ENCODE measurements at regions not wholly inside any gene's neighbourhood (a gene's known extent, or its start where the extent isn't known, plus 50 kb on each side); places are given as distances from the start of the nearest gene placed in this dataset.

DNA sequence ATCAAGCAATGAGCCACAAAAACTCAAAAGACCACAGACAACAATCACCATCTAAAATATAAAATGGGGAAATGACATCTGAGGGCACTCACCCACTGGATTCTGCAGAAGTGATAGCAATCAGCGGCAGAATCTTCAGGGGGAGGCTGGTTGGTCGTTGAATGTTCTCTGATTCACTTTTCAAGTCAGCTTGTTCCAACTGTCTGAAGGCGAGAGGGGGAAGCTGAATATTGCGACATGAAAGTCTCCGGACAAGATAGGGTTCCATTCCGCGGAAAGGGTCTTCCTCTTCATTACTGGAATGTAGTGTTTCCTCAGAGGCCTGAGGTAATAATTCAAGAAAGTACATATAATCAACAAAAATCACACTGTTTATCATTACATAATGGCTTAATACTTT is 94.9 kb upstream of the PDE4D start:
- Histone ChIP-seq H3K4me1 (ENCODE audit: insufficient read depth, low read length) (peaks cover 3% of the 10 kb centered on the region), H3K9me3 (ENCODE audit: low read depth, low read length) (no peaks in the 10 kb centered on the region), H3K27me3 (ENCODE audit: insufficient read depth, low read length) (no peaks in the 10 kb centered on the region), H3K4me3 (ENCODE audit: low read length) (no peak overlapping the region)

GRCh38 chr5:59976342-59976741 is 82.8 kb upstream of the PDE4D start:
- Histone ChIP-seq H3K4me3 (ENCODE audit: low read length) (no peak overlapping the region), H3K4me1 (ENCODE audit: insufficient read depth, low read length) (no peaks in the 10 kb centered on the region), H3K27me3 (ENCODE audit: insufficient read depth, low read length) (no peaks in the 10 kb centered on the region), H3K9me3 (ENCODE audit: low read depth, low read length) (no peaks in the 10 kb centered on the region)

DNA sequence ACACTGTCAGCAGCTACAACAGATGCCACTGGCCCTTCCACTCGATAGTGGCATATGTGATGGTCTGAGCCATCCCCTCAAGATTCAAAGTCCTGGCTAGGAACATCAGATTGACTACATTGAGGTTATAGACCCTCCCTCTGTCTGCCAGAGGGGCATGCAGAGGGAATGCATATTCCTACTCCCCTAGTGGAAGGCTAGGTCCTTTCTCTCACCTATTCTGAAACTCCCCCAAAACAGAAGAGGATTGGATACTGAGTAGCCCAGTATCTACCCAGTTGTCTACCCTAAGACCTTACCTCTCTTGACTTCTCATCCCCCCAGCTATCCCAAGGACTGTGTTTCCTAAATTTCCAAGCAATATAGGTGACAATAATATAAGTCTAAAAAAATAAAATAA is 78.5 kb upstream of the PDE4D start:
- H3K27me3 ChIP-seq (ENCODE audit: insufficient read depth, low read length) = no peaks in the 10 kb centered on the region
- H3K4me1 ChIP-seq (ENCODE audit: insufficient read depth, low read length) = no peaks in the 10 kb centered on the region
- H3K4me3 ChIP-seq (ENCODE audit: low read length) = no peak overlapping the region
- H3K9me3 ChIP-seq (ENCODE audit: low read depth, low read length) = no peaks in the 10 kb centered on the region

- no peak overlapping the region for H3K4me3 ChIP-seq (ENCODE audit: low read length)
- H3K27me3 ChIP-seq (ENCODE audit: insufficient read depth, low read length) = no peaks in the 10 kb centered on the region
- H3K4me1 ChIP-seq (ENCODE audit: insufficient read depth, low read length) = no peaks in the 10 kb centered on the region
- no peaks in the 10 kb centered on the region for H3K9me3 ChIP-seq (ENCODE audit: low read depth, low read length)
Measured at GRCh38 chr5:59959330-59959729, 65.8 kb upstream of the PDE4D start.

DNA sequence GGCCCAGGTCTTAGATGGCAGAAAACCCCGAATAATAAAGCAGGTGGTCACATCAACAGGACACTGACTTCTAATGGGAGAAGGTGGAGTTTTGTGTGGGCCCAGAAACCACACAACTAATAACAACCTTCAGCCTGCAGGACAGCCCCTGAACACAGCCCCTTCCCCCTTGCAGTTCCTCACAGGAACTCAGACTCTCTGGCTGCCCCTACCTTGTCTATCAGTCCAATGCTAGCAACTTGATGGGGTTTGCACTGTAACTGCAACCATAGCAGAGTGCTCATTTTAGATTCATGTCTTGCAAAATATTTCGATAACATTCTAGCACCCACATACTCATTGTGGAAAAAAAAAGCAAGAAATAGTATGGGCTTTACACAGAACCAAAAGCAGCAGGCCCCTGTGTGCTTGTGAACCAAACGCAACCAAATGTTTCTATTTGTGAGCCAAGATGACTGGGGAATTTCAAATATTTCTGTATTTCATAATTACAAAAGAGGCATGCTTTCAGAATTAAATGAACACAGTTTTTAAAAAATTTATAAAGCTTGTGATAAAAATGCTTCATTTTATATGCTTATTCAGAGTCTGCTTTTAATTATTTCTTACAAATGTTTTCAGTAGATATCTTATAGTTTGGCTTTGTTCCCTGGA is 62.7 kb upstream of the PDE4D start:
- H3K27me3 ChIP-seq (ENCODE audit: insufficient read depth, low read length) = no peaks in the 10 kb centered on the region
- H3K4me1 ChIP-seq (ENCODE audit: insufficient read depth, low read length) = no peaks in the 10 kb centered on the region
- no peak overlapping the region for H3K4me3 ChIP-seq (ENCODE audit: low read length)
- H3K9me3 ChIP-seq (ENCODE audit: low read depth, low read length) = no peaks in the 10 kb centered on the region

- H3K27me3 ChIP-seq (ENCODE audit: insufficient read depth, low read length) = no peaks in the 10 kb centered on the region
Measured at GRCh38 chr5:59955241-59955640, 61.7 kb upstream of the PDE4D start.

DNA sequence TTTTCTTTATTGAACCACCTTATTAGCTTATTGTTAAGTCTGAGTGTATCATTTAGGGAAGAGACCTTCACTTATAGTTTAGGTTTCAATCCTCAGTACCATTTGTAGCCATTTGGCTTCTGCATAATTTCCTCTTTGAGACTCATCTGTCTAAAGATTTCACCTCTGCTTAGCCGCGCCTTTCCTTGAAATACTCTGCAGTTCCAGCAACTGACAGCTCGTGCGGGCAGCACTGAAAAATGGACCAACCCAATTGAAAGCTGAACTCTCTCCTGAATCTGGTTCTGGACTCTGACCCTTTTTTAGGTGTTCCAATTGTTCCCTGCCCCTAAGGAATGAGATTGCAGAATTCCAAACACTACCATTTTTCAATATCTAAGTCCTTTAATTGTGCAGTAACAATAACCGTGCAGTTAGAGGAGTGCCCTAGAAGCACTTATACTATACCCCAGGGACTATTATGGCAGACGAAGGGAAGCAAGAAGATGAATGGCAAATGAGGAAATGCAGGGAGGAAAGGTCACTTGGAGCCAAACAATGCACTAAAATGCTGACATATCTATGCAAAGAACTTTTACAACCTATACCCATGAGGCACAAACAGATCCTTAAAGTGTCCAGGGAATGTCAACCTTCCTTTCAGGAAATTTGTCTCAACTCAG is 50.1 kb upstream of the PDE4D start:
- H3K9me3 ChIP-seq (ENCODE audit: low read depth, low read length) = no peaks in the 10 kb centered on the region
- no peak overlapping the region for H3K4me3 ChIP-seq (ENCODE audit: low read length)
- no peaks in the 10 kb centered on the region for H3K27me3 ChIP-seq (ENCODE audit: insufficient read depth, low read length)
- no peaks in the 10 kb centered on the region for H3K4me1 ChIP-seq (ENCODE audit: insufficient read depth, low read length)

More at GRCh38 chr5:59955241-59955640, 61.7 kb upstream of the PDE4D start:
- no peak overlapping the region for H3K4me3 ChIP-seq (ENCODE audit: low read length)
- no peaks in the 10 kb centered on the region for H3K9me3 ChIP-seq (ENCODE audit: low read depth, low read length)
- H3K4me1 ChIP-seq (ENCODE audit: insufficient read depth, low read length) = no peaks in the 10 kb centered on the region

Data from mononuclear cell (primary cell).